ENCODE measurements at regions not wholly inside any gene's neighbourhood (a gene's known extent, or its start where the extent isn't known, plus 50 kb on each side); places are given as distances from the start of the nearest gene placed in this dataset.

GRCh38 chr4:12416755-12417154 is 988.1 kb upstream of the HS3ST1 start:
- in situ Hi-C loops (cut with MboI; ENCODE audit: low pct_unique_long_range_greater_than_20kb, low sequenced_read_pairs, unreplicated experiment), result no loop called here
- TF ChIP-seq CTCF (IDR thresholded peaks at IDR 0.05; ENCODE audit: extremely low read depth, insufficient read depth, missing control alignments), result no peak
- no peak for DNase-seq (ENCODE audit: low spot score)

GRCh38 chr4:12414181-12414812 is 985.6 kb upstream of the HS3ST1 start:
- TF ChIP-seq CTCF (IDR thresholded peaks at IDR 0.05; ENCODE audit: extremely low read depth, insufficient read depth, missing control alignments), result no peak
- in situ Hi-C loops (cut with MboI; ENCODE audit: low pct_unique_long_range_greater_than_20kb, low sequenced_read_pairs, unreplicated experiment), result no loop called here
- DNase-seq (ENCODE audit: low spot score), result no peak

GRCh38 chr4:12411072-12411471 is 982.4 kb upstream of the HS3ST1 start:
- TF ChIP-seq CTCF (IDR thresholded peaks at IDR 0.05; ENCODE audit: extremely low read depth, insufficient read depth, missing control alignments), result no peak
- DNase-seq (ENCODE audit: low spot score), result no peak
- in situ Hi-C loops (cut with MboI; ENCODE audit: low pct_unique_long_range_greater_than_20kb, low sequenced_read_pairs, unreplicated experiment), result no loop called here

GRCh38 chr4:12409507-12410190 is 981.0 kb upstream of the HS3ST1 start:
- no peak for TF ChIP-seq CTCF (IDR thresholded peaks at IDR 0.05; ENCODE audit: extremely low read depth, insufficient read depth, missing control alignments)
- no peak for DNase-seq (ENCODE audit: low spot score)
- in situ Hi-C loops (cut with MboI; ENCODE audit: low pct_unique_long_range_greater_than_20kb, low sequenced_read_pairs, unreplicated experiment), result no loop called here

- DNase-seq (ENCODE audit: low spot score), result no peak
- in situ Hi-C loops (cut with MboI; ENCODE audit: low pct_unique_long_range_greater_than_20kb, low sequenced_read_pairs, unreplicated experiment), result no loop called here
- TF ChIP-seq CTCF (IDR thresholded peaks at IDR 0.05; ENCODE audit: extremely low read depth, insufficient read depth, missing control alignments), result no peak
Observed at GRCh38 chr4:12408364-12408763, 979.7 kb upstream of the HS3ST1 start.

GRCh38 chr4:12403175-12403574 is 974.5 kb upstream of the HS3ST1 start:
- in situ Hi-C loops (cut with MboI; ENCODE audit: low pct_unique_long_range_greater_than_20kb, low sequenced_read_pairs, unreplicated experiment), result no loop called here
- no peak for TF ChIP-seq CTCF (IDR thresholded peaks at IDR 0.05; ENCODE audit: extremely low read depth, insufficient read depth, missing control alignments)
- DNase-seq (ENCODE audit: low spot score), result no peak

Data from GM13977 (cell line).